ENCODE measurements at regions not wholly inside any gene's neighbourhood (a gene's known extent, or its start where the extent isn't known, plus 50 kb on each side); places are given as distances from the start of the nearest gene placed in this dataset.

DNA sequence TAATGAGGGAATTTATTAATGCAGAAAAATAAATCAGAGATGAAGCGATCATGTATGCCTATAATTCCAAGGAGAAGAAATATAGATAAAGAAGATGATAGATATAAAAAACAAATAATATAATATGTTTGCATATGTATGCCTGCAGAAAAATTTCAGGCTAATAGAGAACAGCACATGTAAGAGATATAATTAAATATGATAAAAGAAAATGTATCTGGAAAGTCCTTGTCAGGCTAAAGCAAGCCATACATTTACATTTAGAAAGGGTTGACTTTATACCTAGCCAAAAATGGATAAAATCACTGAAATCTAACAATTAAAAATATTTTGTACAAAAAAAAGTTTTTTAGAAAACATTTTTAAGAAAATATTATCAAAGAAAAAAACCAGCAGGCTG is 454.1 kb downstream of the C6orf118 start:
- FAIRE-seq = no peak

DNA sequence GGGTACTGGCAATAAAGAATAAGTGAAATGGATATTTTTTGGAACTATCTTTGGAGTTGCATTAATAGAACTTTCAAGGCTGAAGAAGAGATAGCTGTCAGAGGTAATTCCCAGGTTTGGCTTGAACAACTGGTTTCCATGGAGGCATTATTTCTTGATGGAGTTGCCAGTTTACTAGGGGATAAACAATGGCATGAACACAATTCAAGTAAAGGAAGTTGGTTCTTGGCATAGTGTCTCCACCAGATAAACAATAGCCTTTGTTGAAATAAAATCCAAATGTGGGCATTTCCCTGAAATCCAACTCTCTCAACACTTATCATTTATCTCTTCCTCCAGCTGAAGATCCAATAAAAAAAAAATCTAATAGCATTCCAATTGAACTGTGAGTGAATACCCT is 454.9 kb downstream of the C6orf118 start:
- Mint-ChIP-seq H3K4me1 (ENCODE audit: low read depth, unreplicated experiment) (no peaks in the 10 kb centered on the region), H3K9me3 (ENCODE audit: unreplicated experiment) (no peaks in the 10 kb centered on the region), H3K27me3 (ENCODE audit: low read depth, unreplicated experiment) (no peaks in the 10 kb centered on the region), H3K27ac (ENCODE audit: unreplicated experiment) (no peak overlapping the region), H3K4me3 (ENCODE audit: unreplicated experiment) (no peak overlapping the region), H3K36me3 (ENCODE audit: low read depth, unreplicated experiment) (no peaks in the 10 kb centered on the region)
- Histone ChIP-seq H3K27ac (ENCODE audit: low read depth, low read length) (no peak overlapping the region), H4K20me1 (ENCODE audit: insufficient read depth, low read length) (no peaks in the 10 kb centered on the region), H3K27me3 (ENCODE audit: insufficient read depth, low read length) (no peaks in the 10 kb centered on the region), H2AFZ (ENCODE audit: low read depth, low read length) (no peak overlapping the region), H3K4me3 (ENCODE audit: insufficient read depth, low read depth, low read length) (no peak overlapping the region), H3K4me1 (ENCODE audit: insufficient read depth, low read length) (no peaks in the 10 kb centered on the region), H3K9me3 (ENCODE audit: insufficient read depth, low read depth, low read length) (no peaks in the 10 kb centered on the region), H3K9ac (ENCODE audit: low read length) (no peak overlapping the region), H3K36me3 (ENCODE audit: insufficient read depth, low read length) (no peaks in the 10 kb centered on the region), H3K79me2 (ENCODE audit: insufficient read depth, low read length) (no peaks in the 10 kb centered on the region), H3K4me2 (ENCODE audit: low read length) (no peak overlapping the region)
- DNase-seq (ENCODE audit: low read depth) (no peak), FAIRE-seq (no peak)
- TF ChIP-seq, protein P1, sequence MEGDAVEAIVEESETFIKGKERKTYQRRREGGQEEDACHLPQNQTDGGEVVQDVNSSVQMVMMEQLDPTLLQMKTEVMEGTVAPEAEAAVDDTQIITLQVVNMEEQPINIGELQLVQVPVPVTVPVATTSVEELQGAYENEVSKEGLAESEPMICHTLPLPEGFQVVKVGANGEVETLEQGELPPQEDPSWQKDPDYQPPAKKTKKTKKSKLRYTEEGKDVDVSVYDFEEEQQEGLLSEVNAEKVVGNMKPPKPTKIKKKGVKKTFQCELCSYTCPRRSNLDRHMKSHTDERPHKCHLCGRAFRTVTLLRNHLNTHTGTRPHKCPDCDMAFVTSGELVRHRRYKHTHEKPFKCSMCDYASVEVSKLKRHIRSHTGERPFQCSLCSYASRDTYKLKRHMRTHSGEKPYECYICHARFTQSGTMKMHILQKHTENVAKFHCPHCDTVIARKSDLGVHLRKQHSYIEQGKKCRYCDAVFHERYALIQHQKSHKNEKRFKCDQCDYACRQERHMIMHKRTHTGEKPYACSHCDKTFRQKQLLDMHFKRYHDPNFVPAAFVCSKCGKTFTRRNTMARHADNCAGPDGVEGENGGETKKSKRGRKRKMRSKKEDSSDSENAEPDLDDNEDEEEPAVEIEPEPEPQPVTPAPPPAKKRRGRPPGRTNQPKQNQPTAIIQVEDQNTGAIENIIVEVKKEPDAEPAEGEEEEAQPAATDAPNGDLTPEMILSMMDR (IDR thresholded peaks at IDR 0.05; ENCODE audit: insufficient read depth, low read depth, low read length) = no peak
- no peak for TF ChIP-seq EZH2 (IDR thresholded peaks at IDR 0.05; ENCODE audit: insufficient read depth, low read length)

More for the DNA sequence above, 454.1 kb downstream of the C6orf118 start:
- no peak overlapping the region for H3K27ac ChIP-seq (ENCODE audit: low read depth, low read length)
- H3K36me3 Mint-ChIP-seq (ENCODE audit: low read depth, unreplicated experiment) = no peaks in the 10 kb centered on the region
- no peaks in the 10 kb centered on the region for H3K79me2 ChIP-seq (ENCODE audit: insufficient read depth, low read length)
- no peaks in the 10 kb centered on the region for H3K4me1 ChIP-seq (ENCODE audit: insufficient read depth, low read length)
- no peak for DNase-seq (ENCODE audit: low read depth)
- H3K4me3 Mint-ChIP-seq (ENCODE audit: unreplicated experiment) = no peak overlapping the region
- H4K20me1 ChIP-seq (ENCODE audit: insufficient read depth, low read length) = no peaks in the 10 kb centered on the region
- no peaks in the 10 kb centered on the region for H3K4me1 Mint-ChIP-seq (ENCODE audit: low read depth, unreplicated experiment)
- no peak overlapping the region for H3K4me3 ChIP-seq (ENCODE audit: insufficient read depth, low read depth, low read length)
- no peaks in the 10 kb centered on the region for H3K27me3 Mint-ChIP-seq (ENCODE audit: low read depth, unreplicated experiment)
- no peak overlapping the region for H3K9ac ChIP-seq (ENCODE audit: low read length)
- no peak overlapping the region for H3K4me2 ChIP-seq (ENCODE audit: low read length)
- H2AFZ ChIP-seq (ENCODE audit: low read depth, low read length) = no peak overlapping the region
- H3K36me3 ChIP-seq (ENCODE audit: insufficient read depth, low read length) = no peaks in the 10 kb centered on the region
- H3K27ac Mint-ChIP-seq (ENCODE audit: unreplicated experiment) = no peak overlapping the region
- H3K9me3 Mint-ChIP-seq (ENCODE audit: unreplicated experiment) = no peaks in the 10 kb centered on the region
- TF ChIP-seq, protein P1 (IDR thresholded peaks at IDR 0.05; ENCODE audit: insufficient read depth, low read depth, low read length) = no peak
- TF ChIP-seq EZH2 (IDR thresholded peaks at IDR 0.05; ENCODE audit: insufficient read depth, low read length) = no peak
- no peaks in the 10 kb centered on the region for H3K27me3 ChIP-seq (ENCODE audit: insufficient read depth, low read length)
- no peaks in the 10 kb centered on the region for H3K9me3 ChIP-seq (ENCODE audit: insufficient read depth, low read depth, low read length)

DNA sequence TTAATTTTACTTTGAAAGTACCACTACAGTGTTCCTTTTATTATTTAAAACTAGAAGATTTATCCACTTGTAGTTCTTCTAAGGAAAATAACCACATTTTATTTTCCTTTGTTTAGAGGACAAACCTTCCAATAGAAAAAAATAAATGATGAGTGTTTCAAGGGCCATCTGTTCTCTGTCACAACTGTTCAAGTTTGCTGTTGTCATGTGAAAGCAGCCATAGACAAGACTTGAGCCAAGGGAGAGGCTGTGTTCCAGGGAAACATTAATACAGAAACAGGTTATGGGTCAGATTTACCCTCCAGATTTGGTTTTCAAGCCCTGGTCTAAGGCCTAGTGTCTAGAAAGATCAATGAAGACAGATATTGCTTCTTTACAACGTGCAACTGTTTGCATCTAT is 463.6 kb downstream of the C6orf118 start:
- H3K4me1 Mint-ChIP-seq (ENCODE audit: low read depth, unreplicated experiment) = no peaks in the 10 kb centered on the region
- Histone ChIP-seq H3K9me3 (ENCODE audit: insufficient read depth, low read depth, low read length) (no peaks in the 10 kb centered on the region), H3K4me2 (ENCODE audit: low read length) (no peak overlapping the region), H3K36me3 (ENCODE audit: insufficient read depth, low read length) (no peaks in the 10 kb centered on the region), H3K27me3 (ENCODE audit: insufficient read depth, low read length) (no peaks in the 10 kb centered on the region), H2AFZ (ENCODE audit: low read depth, low read length) (no peak overlapping the region), H3K4me1 (ENCODE audit: insufficient read depth, low read length) (no peaks in the 10 kb centered on the region), H3K4me3 (ENCODE audit: insufficient read depth, low read depth, low read length) (no peak overlapping the region), H3K9ac (ENCODE audit: low read length) (no peak overlapping the region), H3K27ac (ENCODE audit: low read depth, low read length) (no peak overlapping the region), H3K79me2 (ENCODE audit: insufficient read depth, low read length) (no peaks in the 10 kb centered on the region), H4K20me1 (ENCODE audit: insufficient read depth, low read length) (no peaks in the 10 kb centered on the region)
- H3K9me3 Mint-ChIP-seq (ENCODE audit: unreplicated experiment) = no peaks in the 10 kb centered on the region
- DNase-seq (ENCODE audit: low read depth) (no peak), FAIRE-seq (no peak)
- no peaks in the 10 kb centered on the region for H3K27me3 Mint-ChIP-seq (ENCODE audit: low read depth, unreplicated experiment)
- no peaks in the 10 kb centered on the region for H3K36me3 Mint-ChIP-seq (ENCODE audit: low read depth, unreplicated experiment)
- H3K27ac Mint-ChIP-seq (ENCODE audit: unreplicated experiment) = no peak overlapping the region
- TF ChIP-seq, protein P1 (IDR thresholded peaks at IDR 0.05; ENCODE audit: insufficient read depth, low read depth, low read length) = no peak
- TF ChIP-seq EZH2 (IDR thresholded peaks at IDR 0.05; ENCODE audit: insufficient read depth, low read length) = no peak
- H3K4me3 Mint-ChIP-seq (ENCODE audit: unreplicated experiment) = no peak overlapping the region
